ENCODE measurements at regions not wholly inside any gene's neighbourhood (a gene's known extent, or its start where the extent isn't known, plus 50 kb on each side); places are given as distances from the start of the nearest gene placed in this dataset.

- Histone ChIP-seq H3K4me2 (ENCODE audit: low read length) (no peak overlapping the region), H3K4me3 (ENCODE audit: insufficient read depth, low read depth, low read length) (no peak overlapping the region), H3K36me3 (ENCODE audit: insufficient read depth, low read length) (no peaks in the 10 kb centered on the region), H3K27me3 (ENCODE audit: insufficient read depth, low read length) (no peaks in the 10 kb centered on the region), H3K9me3 (ENCODE audit: insufficient read depth, low read depth, low read length) (no peaks in the 10 kb centered on the region), H4K20me1 (ENCODE audit: insufficient read depth, low read length) (no peaks in the 10 kb centered on the region), H3K79me2 (ENCODE audit: insufficient read depth, low read length) (no peaks in the 10 kb centered on the region), H3K27ac (ENCODE audit: low read depth, low read length) (no peak overlapping the region), H3K4me1 (ENCODE audit: insufficient read depth, low read length) (peaks cover 18% of the 10 kb centered on the region), H3K9ac (ENCODE audit: low read length) (no peak overlapping the region), H2AFZ (ENCODE audit: low read depth, low read length) (no peak overlapping the region)
- H3K27ac Mint-ChIP-seq (ENCODE audit: unreplicated experiment) = no peak overlapping the region
- no peak for FAIRE-seq
- H3K4me1 Mint-ChIP-seq (ENCODE audit: low read depth, unreplicated experiment) = peaks cover 12% of the 10 kb centered on the region
- H3K27me3 Mint-ChIP-seq (ENCODE audit: low read depth, unreplicated experiment) = peaks cover 4% of the 10 kb centered on the region
- no peak overlapping the region for H3K4me3 Mint-ChIP-seq (ENCODE audit: unreplicated experiment)
- no peak for DNase-seq (ENCODE audit: low read depth)
- H3K36me3 Mint-ChIP-seq (ENCODE audit: low read depth, unreplicated experiment) = no peaks in the 10 kb centered on the region
- no peak for TF ChIP-seq EZH2 (IDR thresholded peaks at IDR 0.05; ENCODE audit: insufficient read depth, low read length)
- TF ChIP-seq, protein P1, sequence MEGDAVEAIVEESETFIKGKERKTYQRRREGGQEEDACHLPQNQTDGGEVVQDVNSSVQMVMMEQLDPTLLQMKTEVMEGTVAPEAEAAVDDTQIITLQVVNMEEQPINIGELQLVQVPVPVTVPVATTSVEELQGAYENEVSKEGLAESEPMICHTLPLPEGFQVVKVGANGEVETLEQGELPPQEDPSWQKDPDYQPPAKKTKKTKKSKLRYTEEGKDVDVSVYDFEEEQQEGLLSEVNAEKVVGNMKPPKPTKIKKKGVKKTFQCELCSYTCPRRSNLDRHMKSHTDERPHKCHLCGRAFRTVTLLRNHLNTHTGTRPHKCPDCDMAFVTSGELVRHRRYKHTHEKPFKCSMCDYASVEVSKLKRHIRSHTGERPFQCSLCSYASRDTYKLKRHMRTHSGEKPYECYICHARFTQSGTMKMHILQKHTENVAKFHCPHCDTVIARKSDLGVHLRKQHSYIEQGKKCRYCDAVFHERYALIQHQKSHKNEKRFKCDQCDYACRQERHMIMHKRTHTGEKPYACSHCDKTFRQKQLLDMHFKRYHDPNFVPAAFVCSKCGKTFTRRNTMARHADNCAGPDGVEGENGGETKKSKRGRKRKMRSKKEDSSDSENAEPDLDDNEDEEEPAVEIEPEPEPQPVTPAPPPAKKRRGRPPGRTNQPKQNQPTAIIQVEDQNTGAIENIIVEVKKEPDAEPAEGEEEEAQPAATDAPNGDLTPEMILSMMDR (IDR thresholded peaks at IDR 0.05; ENCODE audit: insufficient read depth, low read depth, low read length) = no peak
- no peaks in the 10 kb centered on the region for H3K9me3 Mint-ChIP-seq (ENCODE audit: unreplicated experiment)
Observed at GRCh38 chr7:3245721-3246120, 55.3 kb upstream of the SDK1 start.

- H3K4me3 ChIP-seq (ENCODE audit: insufficient read depth, low read depth, low read length) = no peak overlapping the region
- no peak overlapping the region for H3K9ac ChIP-seq (ENCODE audit: low read length)
- Mint-ChIP-seq H3K27ac (ENCODE audit: unreplicated experiment) (no peak overlapping the region), H3K9me3 (ENCODE audit: unreplicated experiment) (no peaks in the 10 kb centered on the region), H3K27me3 (ENCODE audit: low read depth, unreplicated experiment) (peaks cover 4% of the 10 kb centered on the region), H3K4me3 (ENCODE audit: unreplicated experiment) (no peak overlapping the region), H3K4me1 (ENCODE audit: low read depth, unreplicated experiment) (peaks cover 12% of the 10 kb centered on the region), H3K36me3 (ENCODE audit: low read depth, unreplicated experiment) (no peaks in the 10 kb centered on the region)
- TF ChIP-seq EZH2 (IDR thresholded peaks at IDR 0.05; ENCODE audit: insufficient read depth, low read length) = no peak
- TF ChIP-seq, protein P1 (IDR thresholded peaks at IDR 0.05; ENCODE audit: insufficient read depth, low read depth, low read length) = no peak
- no peaks in the 10 kb centered on the region for H3K9me3 ChIP-seq (ENCODE audit: insufficient read depth, low read depth, low read length)
- H4K20me1 ChIP-seq (ENCODE audit: insufficient read depth, low read length) = no peaks in the 10 kb centered on the region
- DNase-seq (ENCODE audit: low read depth) (no peak), FAIRE-seq (no peak)
- peaks cover 18% of the 10 kb centered on the region for H3K4me1 ChIP-seq (ENCODE audit: insufficient read depth, low read length)
- no peaks in the 10 kb centered on the region for H3K27me3 ChIP-seq (ENCODE audit: insufficient read depth, low read length)
- H3K79me2 ChIP-seq (ENCODE audit: insufficient read depth, low read length) = no peaks in the 10 kb centered on the region
- H3K36me3 ChIP-seq (ENCODE audit: insufficient read depth, low read length) = no peaks in the 10 kb centered on the region
- H3K27ac ChIP-seq (ENCODE audit: low read depth, low read length) = no peak overlapping the region
- no peak overlapping the region for H3K4me2 ChIP-seq (ENCODE audit: low read length)
- no peak overlapping the region for H2AFZ ChIP-seq (ENCODE audit: low read depth, low read length)
Observed at GRCh38 chr7:3246127-3246526, 54.9 kb upstream of the SDK1 start.

- Histone ChIP-seq H3K9ac (ENCODE audit: low read length) (no peak overlapping the region), H3K36me3 (ENCODE audit: insufficient read depth, low read length) (no peaks in the 10 kb centered on the region), H3K27me3 (ENCODE audit: insufficient read depth, low read length) (no peaks in the 10 kb centered on the region), H3K4me1 (ENCODE audit: insufficient read depth, low read length) (peaks cover 18% of the 10 kb centered on the region), H4K20me1 (ENCODE audit: insufficient read depth, low read length) (no peaks in the 10 kb centered on the region), H3K79me2 (ENCODE audit: insufficient read depth, low read length) (no peaks in the 10 kb centered on the region), H3K9me3 (ENCODE audit: insufficient read depth, low read depth, low read length) (no peaks in the 10 kb centered on the region), H3K27ac (ENCODE audit: low read depth, low read length) (no peak overlapping the region), H3K4me2 (ENCODE audit: low read length) (no peak overlapping the region), H2AFZ (ENCODE audit: low read depth, low read length) (no peak overlapping the region), H3K4me3 (ENCODE audit: insufficient read depth, low read depth, low read length) (no peak overlapping the region)
- FAIRE-seq (no peak), DNase-seq (ENCODE audit: low read depth) (no peak)
- H3K27ac Mint-ChIP-seq (ENCODE audit: unreplicated experiment) = no peak overlapping the region
- H3K27me3 Mint-ChIP-seq (ENCODE audit: low read depth, unreplicated experiment) = peaks cover 2% of the 10 kb centered on the region
- no peaks in the 10 kb centered on the region for H3K9me3 Mint-ChIP-seq (ENCODE audit: unreplicated experiment)
- H3K4me3 Mint-ChIP-seq (ENCODE audit: unreplicated experiment) = no peak overlapping the region
- no peaks in the 10 kb centered on the region for H3K36me3 Mint-ChIP-seq (ENCODE audit: low read depth, unreplicated experiment)
- H3K4me1 Mint-ChIP-seq (ENCODE audit: low read depth, unreplicated experiment) = peaks cover 12% of the 10 kb centered on the region
- TF ChIP-seq, protein P1 (IDR thresholded peaks at IDR 0.05; ENCODE audit: insufficient read depth, low read depth, low read length) = no peak
- no peak for TF ChIP-seq EZH2 (IDR thresholded peaks at IDR 0.05; ENCODE audit: insufficient read depth, low read length)
Observed at GRCh38 chr7:3246651-3247050, 54.4 kb upstream of the SDK1 start.

Data from astrocyte (in vitro differentiated cells and primary cell).